ENCODE measurements at regions not wholly inside any gene's neighbourhood (a gene's known extent, or its start where the extent isn't known, plus 50 kb on each side); places are given as distances from the start of the nearest gene placed in this dataset.

DNA sequence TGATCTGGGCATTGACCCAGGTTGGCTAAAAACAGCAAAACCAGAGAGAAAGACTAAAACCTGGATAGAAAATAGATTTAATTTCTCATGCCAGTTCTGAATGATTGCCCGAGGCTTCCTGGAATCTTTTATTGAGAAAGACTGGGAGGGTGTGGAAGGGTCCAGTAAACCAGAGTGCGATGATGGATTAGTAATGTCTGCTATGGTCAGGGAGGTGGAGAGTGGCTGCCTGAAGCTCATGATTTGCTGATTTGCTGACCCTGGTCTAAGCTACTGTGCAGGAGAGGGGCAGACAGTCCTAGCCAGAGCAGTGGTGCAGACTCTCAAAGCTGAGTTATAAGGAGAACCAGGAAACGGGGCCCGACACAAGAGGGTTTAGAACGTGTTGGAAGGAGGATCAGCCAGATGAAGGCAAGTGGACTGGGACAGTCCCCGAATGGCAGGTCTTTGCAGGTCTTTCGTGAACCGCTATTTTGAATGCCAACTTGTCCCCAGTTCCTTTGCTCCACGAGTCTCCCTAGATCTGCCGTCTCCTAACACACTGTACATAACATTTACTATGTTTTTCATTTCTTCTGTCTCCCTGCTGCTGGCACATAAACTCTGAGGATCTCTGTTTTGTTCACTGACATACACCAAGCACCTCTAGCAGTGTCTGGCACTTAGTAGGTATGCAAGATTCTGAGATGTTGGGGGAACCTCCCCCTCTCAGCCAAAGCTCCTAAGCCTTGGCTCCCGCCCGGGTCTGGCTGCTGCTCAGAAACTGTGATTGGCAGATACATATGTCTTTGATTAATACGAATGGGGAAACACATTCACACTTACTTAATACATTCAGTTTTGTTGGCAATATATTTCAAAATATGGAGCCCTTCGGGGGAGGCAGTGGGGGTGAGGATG, 237.3 kb upstream of the TNRC6C start:
- DNase-seq (no peak), ATAC-seq (no peak)
- 87 to 88% methylated on average over 14 of the region's 14 CpGs for WGBS, 2 donors
- intact Hi-C loops (cut with DNase I): loop anchor here in 1 of 10 donors (10.0 kb wide), 1 partner anchor 176 kb away; no protein-coding TSS in a partner anchor
- Histone ChIP-seq H3K27ac (no peak overlapping the region), H3K4me3 (no peak overlapping the region), H3K4me1 (peaks cover 0 to 10% (median 0%) of the 10 kb centered on the region in 9 donors), H3K36me3 (no peaks in the 10 kb centered on the region), H3K9me3 (peaks cover 0 to 6% (median 0%) of the 10 kb centered on the region in 11 donors), H3K27me3 (no peaks in the 10 kb centered on the region)
- TF ChIP-seq, protein P1, sequence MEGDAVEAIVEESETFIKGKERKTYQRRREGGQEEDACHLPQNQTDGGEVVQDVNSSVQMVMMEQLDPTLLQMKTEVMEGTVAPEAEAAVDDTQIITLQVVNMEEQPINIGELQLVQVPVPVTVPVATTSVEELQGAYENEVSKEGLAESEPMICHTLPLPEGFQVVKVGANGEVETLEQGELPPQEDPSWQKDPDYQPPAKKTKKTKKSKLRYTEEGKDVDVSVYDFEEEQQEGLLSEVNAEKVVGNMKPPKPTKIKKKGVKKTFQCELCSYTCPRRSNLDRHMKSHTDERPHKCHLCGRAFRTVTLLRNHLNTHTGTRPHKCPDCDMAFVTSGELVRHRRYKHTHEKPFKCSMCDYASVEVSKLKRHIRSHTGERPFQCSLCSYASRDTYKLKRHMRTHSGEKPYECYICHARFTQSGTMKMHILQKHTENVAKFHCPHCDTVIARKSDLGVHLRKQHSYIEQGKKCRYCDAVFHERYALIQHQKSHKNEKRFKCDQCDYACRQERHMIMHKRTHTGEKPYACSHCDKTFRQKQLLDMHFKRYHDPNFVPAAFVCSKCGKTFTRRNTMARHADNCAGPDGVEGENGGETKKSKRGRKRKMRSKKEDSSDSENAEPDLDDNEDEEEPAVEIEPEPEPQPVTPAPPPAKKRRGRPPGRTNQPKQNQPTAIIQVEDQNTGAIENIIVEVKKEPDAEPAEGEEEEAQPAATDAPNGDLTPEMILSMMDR (IDR thresholded peaks at IDR 0.05): no peak

DNA sequence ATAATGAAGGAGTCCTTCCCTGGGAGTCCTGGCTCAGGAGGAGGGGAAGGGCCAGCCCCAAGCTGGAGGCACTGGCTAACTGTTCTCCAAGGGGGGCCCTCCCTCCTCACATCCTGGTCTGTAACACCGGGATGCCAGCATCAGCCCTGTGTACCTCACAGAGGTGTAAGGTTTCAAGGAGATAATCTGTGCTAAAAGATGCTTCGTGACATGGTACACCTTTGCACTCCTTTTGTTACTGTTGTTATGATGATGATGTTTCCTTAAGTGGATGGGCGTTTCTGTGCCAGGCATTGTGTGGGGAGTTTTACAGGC, 236.7 kb upstream of the TNRC6C start:
- intact Hi-C loops (cut with DNase I): loop anchor here in 1 of 10 donors (10.0 kb wide), 1 partner anchor 177 kb away; no protein-coding TSS in a partner anchor
- no peaks in the 10 kb centered on the region for H3K36me3 ChIP-seq
- WGBS, 2 donors: 75 to 82% methylated on average over 3 of the region's 3 CpGs
- H3K27me3 ChIP-seq: no peaks in the 10 kb centered on the region
- no peak for DNase-seq
- TF ChIP-seq, protein P1 (IDR thresholded peaks at IDR 0.05): no peak
- ATAC-seq: no peak
- H3K27ac ChIP-seq: no peak overlapping the region
- H3K4me3 ChIP-seq: no peak overlapping the region
- peaks cover 0 to under 1% (median 0%) of the 10 kb centered on the region in 11 donors for H3K9me3 ChIP-seq
- H3K4me1 ChIP-seq: peaks cover 0 to 16% (median 4%) of the 10 kb centered on the region in 9 donors

DNA sequence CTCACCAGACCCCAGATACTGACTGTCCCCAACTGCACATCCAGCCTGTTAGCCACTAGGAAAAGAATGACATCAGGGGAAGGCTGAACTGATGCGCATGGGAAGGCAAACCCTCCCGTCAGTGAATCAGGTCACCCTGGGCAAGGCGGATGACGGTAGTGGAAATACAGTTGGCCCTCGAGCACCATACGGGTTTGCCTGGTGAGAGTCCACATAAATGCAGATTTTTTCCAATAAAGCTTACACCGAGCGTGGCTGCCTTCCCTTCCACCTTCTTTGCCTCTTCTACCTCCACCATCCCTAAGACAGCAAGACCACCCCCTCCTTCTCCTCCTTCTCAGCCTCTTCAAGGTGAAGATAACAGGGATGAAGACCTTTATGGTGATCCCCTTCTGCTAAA, 236.1 kb upstream of the TNRC6C start:
- TF ChIP-seq, protein P1 (IDR thresholded peaks at IDR 0.05): no peak
- DNase-seq: no peak
- H3K27ac ChIP-seq: no peak overlapping the region
- H3K36me3 ChIP-seq: no peaks in the 10 kb centered on the region
- peaks cover 0 to 21% (median 10%) of the 10 kb centered on the region in 9 donors for H3K4me1 ChIP-seq
- no peaks in the 10 kb centered on the region for H3K9me3 ChIP-seq
- WGBS, 2 donors: 95 to 97% methylated on average over 8 of the region's 8 CpGs
- no peak for ATAC-seq
- intact Hi-C loops (cut with DNase I): loop anchor here in 1 of 10 donors (10.0 kb wide), 1 partner anchor 178 kb away; no protein-coding TSS in a partner anchor
- H3K27me3 ChIP-seq: no peaks in the 10 kb centered on the region
- no peak overlapping the region for H3K4me3 ChIP-seq

DNA sequence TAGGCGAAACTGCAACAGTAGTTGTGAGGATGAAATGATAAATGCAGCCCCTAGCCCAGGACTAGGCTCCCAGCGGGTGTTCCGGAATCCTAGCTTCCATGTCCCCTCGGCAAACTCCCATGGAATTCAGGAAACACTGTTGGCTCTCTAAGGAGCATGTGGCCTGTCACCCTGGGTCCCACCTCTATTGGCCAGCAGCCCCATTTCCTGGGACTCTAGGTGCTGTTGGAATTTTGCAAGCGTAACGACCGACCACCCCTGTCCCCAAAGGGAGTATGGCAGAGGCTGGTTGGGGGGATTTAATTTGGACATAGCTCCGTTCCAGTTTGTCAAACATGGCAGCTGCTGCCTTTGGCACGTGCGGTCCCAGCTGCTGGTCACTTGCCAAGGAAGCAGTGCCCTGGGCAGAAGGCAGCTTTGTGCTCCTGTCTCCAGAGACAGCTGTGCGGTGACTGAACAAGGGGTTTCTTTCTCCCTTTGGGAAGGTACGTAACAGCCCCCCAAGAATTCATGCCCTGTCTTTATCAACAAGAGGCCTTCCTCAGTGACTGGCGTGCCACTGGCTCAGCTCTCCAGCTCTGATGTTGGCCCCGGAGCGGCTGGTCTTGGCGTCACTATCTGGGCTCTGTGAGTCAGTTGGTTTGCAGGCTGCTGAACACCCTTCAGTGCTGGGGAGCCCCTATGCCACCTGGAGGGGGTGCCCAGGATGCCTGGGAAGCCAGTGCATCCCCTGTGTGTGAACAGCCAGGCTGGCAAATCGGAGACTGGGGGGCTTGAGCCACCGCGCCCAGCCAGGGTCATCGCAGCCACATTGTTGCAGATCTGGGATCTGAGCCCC, 235.2 kb upstream of the TNRC6C start:
- H3K36me3 ChIP-seq: no peaks in the 10 kb centered on the region
- TF ChIP-seq, protein P1 (IDR thresholded peaks at IDR 0.05): no peak
- intact Hi-C loops (cut with DNase I): loop anchor here in 1 of 10 donors (10.0 kb wide), 1 partner anchor 178 kb away; no protein-coding TSS in a partner anchor
- no peak overlapping the region for H3K27ac ChIP-seq
- H3K4me3 ChIP-seq: no peak overlapping the region
- no peak for DNase-seq
- H3K27me3 ChIP-seq: no peaks in the 10 kb centered on the region
- H3K9me3 ChIP-seq: no peaks in the 10 kb centered on the region
- peaks cover 0 to 26% (median 11%) of the 10 kb centered on the region in 9 donors for H3K4me1 ChIP-seq
- 77 to 81% methylated on average over 19 to 20 of the region's 20 CpGs for WGBS, 2 donors
- ATAC-seq: no peak
